ENCODE measurements at regions not wholly inside any gene's neighbourhood (a gene's known extent, or its start where the extent isn't known, plus 50 kb on each side); places are given as distances from the start of the nearest gene placed in this dataset.

DNA sequence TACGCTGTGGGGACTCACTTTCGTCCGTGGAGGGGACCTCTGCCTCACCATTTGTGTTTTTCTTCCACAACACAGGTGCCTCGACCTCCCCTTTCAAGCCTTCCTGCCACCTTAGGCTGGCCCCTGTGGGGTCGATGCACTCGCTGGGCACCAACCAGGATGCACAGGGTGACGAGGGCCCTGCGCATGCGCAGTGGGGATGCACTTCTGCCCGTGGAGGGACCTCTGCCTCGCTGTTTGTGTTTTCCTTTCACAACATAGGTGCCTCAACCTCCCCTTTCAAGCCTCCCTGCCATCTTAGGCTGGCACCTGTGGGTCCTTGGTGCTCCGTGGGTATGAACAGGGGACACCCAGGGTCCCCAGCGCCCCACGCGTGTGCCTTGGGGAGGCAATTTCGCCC is 356.8 kb downstream of the ALG10 start:
- DNase-seq (ENCODE audit: low read depth) = no peak

DNA sequence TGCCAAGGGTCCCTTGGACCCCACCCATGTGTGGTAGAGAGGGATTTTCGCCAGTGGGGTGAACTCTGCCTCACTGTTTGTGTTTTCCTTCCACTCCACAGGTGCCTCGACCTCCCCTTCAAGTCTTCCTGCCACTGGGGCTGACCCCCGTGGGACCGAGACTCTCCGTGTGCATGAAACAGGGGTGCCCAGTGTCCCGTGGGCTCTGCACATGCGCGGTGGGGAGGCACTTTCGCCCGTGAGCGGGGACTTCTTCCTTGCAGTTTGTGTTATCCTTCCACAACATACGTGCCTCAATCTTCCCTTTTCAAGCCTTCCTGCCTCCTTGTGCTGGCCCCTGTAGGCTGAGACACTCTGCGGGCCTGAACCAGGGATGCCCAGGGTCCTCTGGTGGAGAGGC is 362.4 kb downstream of the ALG10 start:
- DNase-seq (ENCODE audit: low read depth) = no peak

DNA sequence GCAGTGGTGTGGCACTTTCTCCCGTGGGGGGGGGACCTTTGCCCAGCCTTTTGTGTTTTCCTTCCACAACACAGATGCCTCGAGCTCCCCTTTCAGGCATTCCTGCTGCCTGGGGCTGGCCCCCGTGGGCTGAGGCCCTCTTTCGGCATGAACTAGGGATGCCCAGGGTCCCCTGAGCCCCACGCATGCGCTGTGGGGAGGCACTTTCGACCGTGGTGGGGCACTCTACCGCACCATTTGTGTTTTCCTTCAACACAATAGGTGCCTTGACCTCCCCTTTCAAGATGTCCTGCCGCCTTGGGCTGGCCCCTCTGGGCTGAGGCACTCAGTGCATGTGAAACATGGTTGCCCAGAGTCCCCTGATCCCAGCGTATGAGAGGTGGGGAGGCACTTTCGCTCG is 363.7 kb downstream of the ALG10 start:
- DNase-seq (ENCODE audit: low read depth) = no peak

DNA sequence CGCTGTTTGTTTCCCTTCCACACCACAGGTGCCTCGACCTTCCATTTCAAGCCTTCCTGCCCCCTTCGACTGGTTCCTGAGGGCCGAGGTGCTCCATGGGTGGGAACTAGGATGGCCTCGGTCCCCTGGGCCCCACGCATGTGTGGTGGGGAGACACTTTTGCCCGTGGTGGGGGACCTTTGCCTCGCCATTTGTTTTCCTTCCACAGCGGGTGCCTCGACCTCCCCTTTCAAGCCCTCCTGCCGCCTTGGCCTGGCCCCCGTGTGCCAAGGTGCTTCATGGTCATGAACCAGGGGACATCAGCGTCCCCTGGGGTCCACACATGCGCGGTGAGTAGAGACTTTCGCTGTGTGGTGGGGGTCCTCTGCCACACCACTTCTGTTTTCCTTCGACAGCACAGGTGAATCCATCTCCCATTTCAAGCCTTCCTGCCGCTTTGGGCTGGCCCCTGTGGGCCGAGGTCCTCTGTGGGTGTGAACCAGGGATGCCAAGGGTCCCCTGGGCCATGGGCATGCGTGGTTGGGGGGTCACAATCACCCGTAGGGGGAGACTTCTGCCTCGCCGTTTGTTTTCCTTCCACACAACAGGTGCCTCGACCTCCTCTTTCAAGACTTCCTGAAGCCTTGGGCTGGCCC is 364.4 kb downstream of the ALG10 start:
- no peak for DNase-seq (ENCODE audit: low read depth)

DNA sequence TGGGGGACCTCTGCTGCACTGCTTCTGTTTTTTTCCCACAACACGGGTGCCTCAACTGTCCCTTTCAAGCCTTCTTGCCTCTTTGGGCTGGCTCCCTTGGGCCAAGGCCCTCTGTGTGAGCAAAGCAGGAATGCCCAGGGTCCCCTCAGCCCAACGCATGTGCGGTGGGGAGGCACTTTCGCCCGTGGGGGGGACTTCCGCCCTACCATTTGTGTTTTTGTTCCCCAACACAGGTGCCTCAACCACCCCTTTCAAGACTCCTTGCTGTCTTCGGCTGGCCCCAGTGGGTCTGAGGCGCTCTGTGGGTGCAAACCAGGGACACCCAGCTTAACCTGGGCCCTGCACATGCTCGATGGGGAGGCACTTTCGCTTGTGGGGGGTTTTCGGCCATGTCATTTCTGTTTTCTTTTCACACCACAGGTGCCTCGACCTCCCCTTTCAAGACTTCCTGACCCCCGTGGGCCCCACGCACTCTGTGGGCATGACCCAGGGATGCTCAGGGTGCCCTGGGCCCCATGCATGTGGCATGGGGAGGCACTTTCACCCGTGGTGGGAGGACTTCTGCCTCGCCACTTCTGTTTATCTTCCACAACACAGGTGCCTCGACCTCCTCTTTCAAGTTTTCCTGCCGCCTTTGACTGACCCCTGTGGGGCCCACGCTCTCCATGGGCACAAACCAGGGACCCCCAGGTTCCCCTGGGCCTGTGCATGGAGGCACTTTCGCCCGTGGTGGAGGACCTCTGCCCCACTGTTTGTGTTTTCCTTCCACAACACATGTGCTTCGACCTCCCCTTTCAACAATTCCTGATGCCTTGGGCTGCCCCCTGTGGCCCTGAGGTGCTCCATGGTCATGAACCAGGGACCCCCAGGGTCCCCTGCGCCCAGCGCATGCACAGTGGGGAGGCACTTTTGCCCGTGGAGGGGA is 365.7 kb downstream of the ALG10 start:
- DNase-seq (ENCODE audit: low read depth) = no peak

DNA sequence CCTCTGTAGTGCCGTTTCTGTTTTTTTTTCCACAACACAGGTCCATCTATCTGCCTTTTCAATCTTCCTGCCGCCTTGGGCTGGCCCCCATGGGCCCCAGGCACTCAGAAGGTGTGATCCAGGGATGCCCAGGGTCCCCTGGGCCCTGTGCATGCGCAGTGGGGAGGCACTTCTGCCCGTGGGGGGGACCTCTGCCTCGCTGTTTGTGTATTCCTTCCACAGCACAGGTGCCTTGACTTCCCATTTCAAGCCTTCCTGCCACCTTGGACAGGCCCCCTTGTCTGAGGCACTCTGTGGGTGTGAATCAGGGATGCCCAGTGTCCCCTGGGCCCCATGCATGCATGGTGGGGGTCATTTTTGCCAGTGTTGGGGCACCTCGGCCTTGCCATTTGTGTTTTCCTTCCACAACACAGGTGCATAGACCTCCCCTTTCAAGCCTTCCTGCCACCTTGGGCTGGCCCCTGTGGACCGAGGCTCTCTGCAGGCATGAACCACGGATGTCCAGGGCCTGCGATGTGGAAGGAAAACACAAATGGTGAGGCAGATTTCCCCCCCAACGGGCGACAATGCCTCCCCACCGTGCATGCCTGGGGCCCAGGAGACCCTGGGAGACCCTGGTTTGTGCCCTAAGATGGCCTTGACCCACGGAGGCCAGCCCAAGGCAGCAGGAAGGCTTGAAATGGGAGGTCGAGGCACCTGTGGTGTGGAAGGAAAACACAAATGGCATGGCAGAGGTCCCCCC is 366.5 kb downstream of the ALG10 start:
- DNase-seq (ENCODE audit: low read depth) = no peak

DNA sequence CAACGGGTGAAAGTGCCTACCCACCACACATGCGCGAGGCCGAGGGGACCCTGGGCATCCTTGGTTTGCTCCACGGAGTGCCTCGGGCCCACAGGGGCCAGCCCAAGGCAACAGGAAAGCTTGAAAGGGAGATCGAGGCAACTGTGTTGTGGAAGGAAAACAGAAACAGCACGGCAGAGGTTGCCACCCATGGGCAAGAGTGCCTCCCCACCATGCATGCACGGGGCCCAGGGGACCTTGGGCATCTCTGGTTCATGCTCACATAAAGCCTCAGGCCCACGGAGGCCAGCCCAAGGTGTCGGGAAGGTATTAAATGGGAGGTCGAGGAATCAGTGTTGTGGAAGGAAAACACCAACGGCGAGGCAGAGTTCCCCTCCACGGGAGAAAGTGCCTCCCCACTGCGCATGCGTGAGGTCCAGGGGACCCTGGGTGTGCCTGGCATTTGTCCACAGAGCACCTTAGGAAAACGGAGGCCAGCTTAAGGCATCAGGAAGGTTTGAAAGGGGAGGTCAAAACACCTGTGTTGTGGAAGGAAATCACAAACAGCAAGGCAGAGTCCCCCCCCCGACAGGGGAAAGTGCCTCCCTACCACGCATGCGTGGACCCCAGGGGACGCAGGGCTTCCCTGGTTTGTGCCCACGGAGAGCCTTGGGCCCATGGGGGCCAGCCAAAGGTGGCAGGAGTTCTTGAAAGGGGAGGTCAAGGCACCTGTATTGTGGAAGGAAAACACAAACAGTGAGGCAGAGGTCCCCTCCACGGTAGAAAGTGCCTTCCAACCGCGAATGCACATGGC is 367.3 kb downstream of the ALG10 start:
- no peak for DNase-seq (ENCODE audit: low read depth)

DNA sequence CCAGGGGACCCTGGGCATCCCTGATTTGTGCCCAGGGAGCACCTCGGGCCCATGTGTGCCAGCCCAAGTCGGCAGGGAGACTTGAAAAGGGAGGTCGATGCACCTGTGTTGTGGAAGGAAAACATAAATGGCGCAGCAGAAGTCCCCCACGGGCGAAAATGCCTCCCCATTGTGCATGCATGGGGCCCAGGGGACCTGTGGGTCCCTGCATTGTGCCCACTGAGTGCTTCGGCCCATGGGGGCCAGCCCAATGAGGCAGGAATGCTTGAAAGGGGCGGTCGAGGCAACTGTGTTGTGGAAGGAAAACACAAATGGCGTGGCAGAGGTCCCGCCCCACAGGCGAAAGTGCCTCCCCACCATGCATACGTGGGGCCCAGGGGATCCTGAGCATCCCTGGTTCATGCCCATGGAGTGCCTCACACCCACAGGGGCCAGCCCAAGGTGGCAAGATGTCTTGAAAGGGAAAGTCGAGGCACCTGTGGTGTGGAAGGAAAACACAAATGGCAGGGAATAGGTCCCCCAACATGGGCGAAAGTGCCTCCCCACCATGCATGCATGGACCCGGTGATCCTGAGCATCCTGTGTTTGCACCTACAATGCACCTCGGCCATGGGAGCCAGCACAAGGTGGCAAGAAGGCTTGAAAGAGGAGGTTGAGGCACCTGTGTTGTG is 368.0 kb downstream of the ALG10 start:
- DNase-seq (ENCODE audit: low read depth) = no peak

DNA sequence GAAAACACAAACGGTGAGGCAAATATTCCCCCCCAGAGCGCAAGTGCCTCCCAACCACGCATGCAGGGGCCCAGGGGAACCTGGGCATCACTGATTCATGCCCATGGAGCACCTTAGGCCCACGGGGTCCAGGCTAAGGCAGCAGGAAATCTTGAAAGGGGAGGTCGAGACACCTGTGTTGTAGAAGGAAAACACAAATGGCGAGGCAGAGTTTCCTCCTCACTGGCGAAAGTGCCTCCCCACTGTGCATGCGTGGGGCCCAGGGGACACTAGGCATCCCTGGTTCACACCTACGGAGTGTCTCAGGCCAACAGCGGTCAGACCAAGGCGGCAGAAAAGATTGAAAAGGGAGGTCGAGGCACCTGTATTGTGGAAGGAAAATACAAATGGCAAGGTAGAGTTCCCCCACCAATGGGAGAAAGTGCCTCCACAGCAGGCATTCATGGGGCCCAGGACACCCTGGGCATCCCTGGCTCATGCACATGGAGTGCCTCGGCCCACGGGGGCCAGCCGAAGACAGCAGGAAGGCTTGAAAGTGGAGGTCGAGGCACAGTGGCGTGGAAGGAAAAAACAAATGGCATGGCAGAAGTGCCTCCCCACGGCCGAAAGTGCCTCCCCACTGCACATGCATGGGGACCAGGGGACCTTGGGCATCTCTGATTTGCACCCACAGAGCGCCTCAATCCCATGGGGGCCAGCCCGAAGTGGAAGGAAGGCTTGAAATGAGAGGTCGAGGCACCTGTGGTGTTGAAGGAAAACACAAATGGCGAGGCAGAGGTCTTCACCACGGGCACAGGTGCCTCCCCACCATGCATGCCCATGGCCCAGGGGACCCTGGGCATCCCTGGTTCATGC is 368.8 kb downstream of the ALG10 start:
- no peak for DNase-seq (ENCODE audit: low read depth)

DNA sequence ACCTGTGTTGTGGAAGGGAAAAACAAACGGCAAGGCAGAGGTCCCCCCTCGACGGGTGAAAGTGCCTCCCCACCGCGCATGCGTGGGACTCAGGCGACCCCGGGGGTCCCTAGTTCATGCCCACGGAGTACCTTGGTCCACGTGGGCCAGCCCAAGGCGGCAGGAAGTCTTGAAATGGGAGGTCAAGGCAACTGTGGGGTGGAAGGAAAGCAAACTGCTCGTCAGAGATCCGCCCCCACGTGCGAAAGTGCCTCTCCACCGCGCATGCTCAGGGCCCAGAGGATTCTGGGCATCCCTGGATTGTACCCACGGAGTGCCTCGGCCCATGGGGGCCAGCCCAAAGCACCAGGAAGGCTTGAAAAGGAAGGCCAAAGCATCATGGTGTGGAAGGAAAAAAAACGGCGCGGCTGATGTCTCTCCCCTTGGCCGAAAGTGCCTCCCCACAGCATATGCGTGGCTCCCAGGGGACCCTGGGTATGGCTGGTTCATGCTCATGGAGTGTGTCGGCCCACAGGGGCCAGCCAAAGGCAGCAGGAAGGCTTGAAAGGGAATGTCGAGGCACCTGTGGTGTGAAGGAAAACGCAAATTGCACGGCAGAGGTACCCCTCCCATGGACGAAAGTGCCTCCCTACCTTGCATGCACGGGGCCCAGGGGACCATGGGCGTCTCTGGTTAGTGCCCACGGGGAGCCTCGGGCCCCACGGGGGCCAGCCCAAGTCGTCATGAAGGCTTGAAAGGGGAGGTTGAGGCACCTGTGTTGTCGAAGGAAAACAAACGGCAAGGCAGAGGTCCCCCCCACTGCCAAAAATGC is 369.7 kb downstream of the ALG10 start:
- DNase-seq (ENCODE audit: low read depth) = no peak

DNA sequence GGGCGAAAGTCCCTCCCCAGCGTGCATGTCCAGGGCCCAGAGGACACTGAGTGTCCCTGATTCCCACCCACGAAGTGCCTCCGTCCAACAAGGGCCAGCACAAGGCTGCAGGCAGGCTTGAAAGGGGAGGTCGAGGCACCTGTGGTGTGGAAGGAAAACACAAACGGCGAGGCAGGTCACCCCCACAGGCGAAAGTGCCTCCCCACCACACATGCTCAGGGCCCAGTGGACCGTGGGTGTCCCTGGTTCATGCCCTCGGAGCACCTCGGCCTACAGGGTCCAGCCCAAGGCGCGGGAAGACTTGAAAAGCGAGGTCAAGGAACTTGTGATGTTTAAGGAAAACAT is 370.4 kb downstream of the ALG10 start:
- DNase-seq (ENCODE audit: low read depth) = no peak

DNA sequence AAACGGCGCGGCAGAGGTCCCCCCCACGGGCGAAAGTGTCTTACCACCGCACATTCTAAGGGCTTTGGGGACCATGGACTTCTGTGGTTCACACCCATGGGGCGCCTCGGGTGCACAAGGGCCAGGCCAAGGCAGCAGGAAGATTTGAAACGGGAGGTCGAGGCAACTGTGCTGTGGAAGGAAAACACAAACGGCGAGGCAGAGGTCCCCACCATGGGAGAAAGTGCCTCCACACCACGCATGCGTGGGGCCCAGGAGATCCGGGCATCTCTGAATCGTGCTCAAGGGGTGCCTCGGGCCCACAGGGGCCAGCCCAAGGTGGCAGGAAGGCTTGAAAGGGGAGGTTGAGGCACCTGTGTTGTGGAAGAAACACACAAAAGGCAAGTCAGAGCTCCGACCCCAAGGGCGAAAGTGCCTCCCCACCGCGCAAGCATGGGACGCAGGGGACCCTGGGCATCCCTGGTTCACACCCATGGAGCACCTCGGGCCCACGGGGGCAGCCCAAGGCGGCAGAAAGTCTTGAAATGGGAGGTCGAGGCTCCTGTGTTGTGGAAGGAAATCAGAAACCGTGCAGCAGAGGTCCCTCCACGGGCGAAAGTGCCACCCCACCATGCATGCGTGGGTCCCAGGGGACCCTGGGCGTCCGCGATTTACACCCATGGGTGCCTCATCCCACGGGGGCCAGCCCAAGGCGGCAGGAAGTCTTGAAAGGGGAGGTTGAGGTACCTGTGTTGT is 371.0 kb downstream of the ALG10 start:
- DNase-seq (ENCODE audit: low read depth) = no peak

DNA sequence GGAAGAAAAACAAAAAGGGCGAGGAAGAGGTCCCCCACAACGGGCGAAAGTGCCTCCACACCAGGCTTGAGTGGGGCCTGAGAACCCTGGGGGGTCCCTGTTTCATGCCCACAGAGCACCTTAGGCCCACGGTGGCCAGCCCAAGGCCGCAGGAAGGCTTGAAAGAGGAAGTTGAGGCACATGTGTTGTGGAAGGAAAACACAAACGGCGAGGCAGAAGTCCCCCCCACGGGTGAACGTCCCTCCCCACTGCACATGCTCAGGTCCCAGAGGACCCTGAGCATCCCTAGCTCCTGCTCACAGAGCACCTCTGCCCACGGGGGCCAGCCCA is 371.5 kb downstream of the ALG10 start:
- no peak for DNase-seq (ENCODE audit: low read depth)

DNA sequence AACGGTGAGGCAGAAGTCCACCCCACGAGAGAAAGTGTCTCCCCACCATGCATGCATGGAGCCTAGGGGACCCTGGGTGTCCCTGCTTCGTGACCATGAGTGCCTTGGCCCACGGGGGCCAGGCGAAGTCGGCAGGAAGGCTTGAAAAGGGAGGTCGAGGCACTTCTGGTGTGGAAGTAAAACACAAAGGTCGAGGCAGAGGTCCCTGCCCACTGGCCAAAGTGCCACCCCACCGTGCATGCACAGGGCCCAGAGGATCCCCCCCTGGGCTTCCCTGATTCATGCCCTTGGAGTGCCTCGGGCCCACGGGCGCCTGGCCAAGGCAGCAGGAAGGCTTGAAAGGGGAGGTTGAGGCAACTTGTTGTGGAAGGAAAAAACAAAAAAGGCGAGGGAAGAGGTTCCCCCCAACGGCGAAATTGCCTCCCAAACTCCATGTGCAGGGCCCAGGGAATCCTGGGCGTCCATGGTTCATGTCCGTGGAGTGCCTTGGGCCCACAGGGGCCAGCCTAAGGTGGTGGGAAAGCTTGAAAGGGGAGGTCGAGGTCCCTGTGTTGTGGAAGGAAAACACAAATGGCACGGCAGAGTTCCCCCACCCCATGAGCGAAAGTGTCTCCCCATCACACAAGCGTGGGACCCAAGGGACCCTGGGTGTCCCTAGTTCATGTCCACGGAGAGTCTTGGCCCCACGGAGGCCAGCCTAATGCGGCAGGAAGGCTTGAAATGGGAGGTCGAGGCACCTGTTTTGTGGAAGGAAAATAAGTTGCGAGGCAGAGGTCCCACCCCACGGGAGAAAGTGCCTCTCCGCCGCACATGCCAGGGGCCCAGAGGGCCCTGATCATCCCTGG is 372.1 kb downstream of the ALG10 start:
- DNase-seq (ENCODE audit: low read depth) = no peak

DNA sequence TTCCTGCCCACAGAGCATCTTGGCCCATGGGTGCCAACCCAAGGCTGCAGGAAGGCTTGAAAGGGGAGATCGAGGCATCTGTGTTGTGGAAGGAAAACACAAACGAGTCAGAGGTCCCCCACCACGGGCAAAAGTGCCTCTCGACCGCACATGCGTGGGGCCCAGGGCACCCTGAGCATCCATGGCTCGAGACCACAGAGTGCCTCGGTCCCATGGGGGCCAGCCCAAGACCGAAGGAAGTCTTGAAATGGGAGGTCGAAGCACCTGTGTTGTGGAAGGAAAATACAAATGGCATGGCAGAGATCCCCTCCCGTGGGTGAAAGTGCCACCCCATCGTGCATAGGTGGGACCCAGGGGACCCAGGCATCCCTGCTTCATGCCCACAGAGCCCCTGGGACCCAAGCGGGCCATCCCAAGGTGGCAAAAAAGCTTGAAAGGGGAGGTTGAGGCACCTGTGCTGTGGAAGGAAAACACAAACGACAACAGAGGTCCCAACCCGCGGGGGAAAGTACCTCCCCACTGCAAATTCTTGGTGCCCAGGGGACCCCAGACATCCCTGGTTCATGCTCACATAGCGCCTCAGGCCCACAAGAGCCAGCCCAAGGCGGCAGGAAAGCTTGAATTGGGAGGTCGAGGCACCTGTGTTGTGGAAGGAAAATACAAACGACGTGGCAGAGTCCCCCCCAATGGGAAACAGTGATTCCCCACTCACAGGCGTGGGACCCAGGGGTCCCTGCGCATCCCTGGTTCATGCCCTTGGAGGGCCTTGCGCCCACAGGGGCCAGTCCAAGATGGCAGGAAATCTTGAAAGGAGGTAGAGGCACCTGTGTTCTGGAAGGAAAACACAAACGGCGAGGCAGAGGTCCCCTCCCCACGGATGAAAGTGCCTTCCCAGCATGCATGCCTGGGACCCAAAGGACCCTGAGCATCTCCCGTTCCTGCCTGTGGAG is 373.0 kb downstream of the ALG10 start:
- DNase-seq (ENCODE audit: low read depth) = no peak

DNA sequence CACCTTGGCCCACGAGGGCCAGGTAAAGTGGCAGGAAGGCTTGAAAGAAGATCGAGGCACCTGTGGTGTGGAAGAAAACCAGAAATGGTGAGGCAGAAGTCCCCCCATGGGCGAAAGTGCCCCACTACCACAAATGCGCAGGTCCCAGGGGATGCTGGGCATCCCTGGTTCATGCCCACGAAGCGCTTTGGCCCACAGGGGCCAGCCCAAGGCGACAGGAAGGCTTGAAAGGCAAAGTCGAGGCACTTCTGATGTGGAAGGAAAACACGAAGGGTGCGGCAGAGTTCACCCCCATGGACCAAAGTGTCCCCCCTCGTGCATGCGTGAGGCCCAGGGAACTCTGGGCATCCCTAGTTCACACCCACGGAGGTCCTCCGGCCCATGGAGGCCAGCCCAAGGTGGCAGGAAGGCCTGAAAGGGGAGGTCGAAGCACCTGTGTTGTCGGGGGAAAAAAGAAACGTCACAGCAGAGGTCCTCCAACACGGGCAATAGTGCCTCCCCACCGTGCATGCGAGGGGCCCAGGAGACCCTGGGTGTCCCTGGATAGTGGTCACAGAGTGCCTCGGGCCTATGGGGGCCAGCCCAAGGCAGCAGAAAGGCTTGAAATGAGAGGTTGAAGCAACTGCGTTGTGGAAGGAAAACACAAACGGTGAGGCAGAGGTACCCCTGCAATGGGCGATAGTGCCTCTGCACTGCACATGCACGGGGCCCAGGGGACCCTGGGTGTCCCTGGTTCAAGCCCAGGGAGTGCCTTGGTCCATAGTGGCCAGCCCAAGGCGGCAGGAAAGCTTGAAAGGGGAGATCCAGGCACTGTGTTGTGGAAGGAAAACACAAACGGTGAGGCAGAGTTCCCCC is 373.9 kb downstream of the ALG10 start:
- DNase-seq (ENCODE audit: low read depth) = no peak
